ENCODE measurements at regions not wholly inside any gene's neighbourhood (a gene's known extent, or its start where the extent isn't known, plus 50 kb on each side); places are given as distances from the start of the nearest gene placed in this dataset.

DNA sequence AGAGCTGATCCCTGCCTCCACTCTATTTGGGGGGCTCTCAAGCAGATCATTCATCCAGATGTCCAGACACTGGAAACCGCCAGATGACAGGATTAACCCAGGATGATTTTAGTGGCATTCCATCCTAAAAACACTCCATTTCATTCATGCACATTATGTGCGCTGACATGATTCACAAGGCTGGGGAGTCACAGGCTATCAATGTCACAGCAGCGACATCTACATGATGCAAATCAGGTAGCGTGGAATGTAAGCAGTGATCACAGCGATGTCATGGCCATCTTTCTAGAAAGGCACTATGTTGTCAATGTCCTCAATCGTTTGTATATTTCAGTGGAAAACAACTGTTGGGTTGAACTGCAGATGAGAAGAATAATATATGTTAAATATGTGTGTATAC, 331.5 kb upstream of the MSX2 start:
- peaks cover 0 to 22% of the 10 kb centered on the region in 2 donors for H3K27me3 ChIP-seq
- no peaks in the 10 kb centered on the region for H3K4me1 ChIP-seq
- H3K27ac ChIP-seq: no peak overlapping the region
- no peak for TF ChIP-seq POLR2A (IDR thresholded peaks at IDR 0.05)
- TF ChIP-seq CTCF (IDR thresholded peaks at IDR 0.05): no peak
- TF ChIP-seq POLR2AphosphoS5 (IDR thresholded peaks at IDR 0.05): no peak
- H3K36me3 ChIP-seq: no peaks in the 10 kb centered on the region
- no peak overlapping the region for H3K4me3 ChIP-seq
- intact Hi-C loops (cut with DNase I; ENCODE audit: low total_unique reads): no loop called here
- no peak for DNase-seq (ENCODE audit: low spot score in 2 of 2)
- no peaks in the 10 kb centered on the region for H3K9me3 ChIP-seq

GRCh38 chr5:174396541-174396940, 327.8 kb upstream of the MSX2 start:
- DNase-seq (ENCODE audit: low spot score in 2 of 2): no peak
- Histone ChIP-seq H3K4me3 (no peak overlapping the region), H3K27ac (no peak overlapping the region), H3K27me3 (peaks cover 0 to 16% of the 10 kb centered on the region in 2 donors), H3K4me1 (no peaks in the 10 kb centered on the region), H3K9me3 (no peaks in the 10 kb centered on the region), H3K36me3 (no peaks in the 10 kb centered on the region)
- intact Hi-C loops (cut with DNase I; ENCODE audit: low total_unique reads): loop anchor here (5.0 kb wide), 1 partner anchor 244 kb away; no protein-coding TSS in a partner anchor
- no peak for TF ChIP-seq POLR2A (IDR thresholded peaks at IDR 0.05)
- no peak for TF ChIP-seq CTCF (IDR thresholded peaks at IDR 0.05)
- no peak for TF ChIP-seq POLR2AphosphoS5 (IDR thresholded peaks at IDR 0.05)

- no peak for TF ChIP-seq CTCF (IDR thresholded peaks at IDR 0.05)
- TF ChIP-seq POLR2AphosphoS5 (IDR thresholded peaks at IDR 0.05): no peak
- TF ChIP-seq POLR2A (IDR thresholded peaks at IDR 0.05): no peak
- intact Hi-C loops (cut with DNase I; ENCODE audit: low total_unique reads): loop anchor here (5.0 kb wide), 1 partner anchor 245 kb away; no protein-coding TSS in a partner anchor
Measured at GRCh38 chr5:174397206-174397605, 327.2 kb upstream of the MSX2 start.

GRCh38 chr5:174398171-174398570, 326.2 kb upstream of the MSX2 start:
- Histone ChIP-seq H3K27ac (no peak overlapping the region), H3K36me3 (no peaks in the 10 kb centered on the region), H3K4me1 (no peaks in the 10 kb centered on the region), H3K9me3 (no peaks in the 10 kb centered on the region), H3K27me3 (peaks cover 0 to 9% of the 10 kb centered on the region in 2 donors), H3K4me3 (no peak overlapping the region)
- no peak for TF ChIP-seq POLR2AphosphoS5 (IDR thresholded peaks at IDR 0.05)
- no peak for TF ChIP-seq CTCF (IDR thresholded peaks at IDR 0.05)
- TF ChIP-seq POLR2A (IDR thresholded peaks at IDR 0.05): no peak
- intact Hi-C loops (cut with DNase I; ENCODE audit: low total_unique reads): loop anchor here (5.0 kb wide), 1 partner anchor 246 kb away; no protein-coding TSS in a partner anchor
- DNase-seq (ENCODE audit: low spot score in 2 of 2): no peak

More at GRCh38 chr5:174397206-174397605, 327.2 kb upstream of the MSX2 start:
- no peak overlapping the region for H3K27ac ChIP-seq
- DNase-seq (ENCODE audit: low spot score in 2 of 2): no peak
- no peak overlapping the region for H3K4me3 ChIP-seq
- H3K9me3 ChIP-seq: no peaks in the 10 kb centered on the region
- no peaks in the 10 kb centered on the region for H3K4me1 ChIP-seq
- peaks cover 0 to 16% of the 10 kb centered on the region in 2 donors for H3K27me3 ChIP-seq
- H3K36me3 ChIP-seq: no peaks in the 10 kb centered on the region

DNA sequence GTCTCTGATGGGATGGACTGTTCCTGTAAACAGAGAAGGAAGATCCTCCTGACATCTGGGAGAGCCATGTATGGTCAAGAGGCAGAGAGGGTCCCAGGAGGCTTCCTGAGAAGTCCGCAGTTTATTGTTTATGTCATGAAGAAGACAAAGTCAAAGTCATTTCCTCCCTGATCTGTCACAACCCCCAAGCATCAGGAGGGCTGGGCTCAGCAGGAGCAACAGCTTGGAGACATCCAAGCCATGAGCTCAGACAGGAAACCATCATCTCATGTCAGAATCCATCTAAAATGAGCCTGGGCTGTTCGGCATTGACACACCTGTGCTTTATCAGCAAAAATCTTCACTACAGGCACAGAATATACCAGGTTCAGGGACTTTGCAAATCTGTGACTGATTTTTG, 325.0 kb upstream of the MSX2 start:
- TF ChIP-seq CTCF (IDR thresholded peaks at IDR 0.05): no peak
- no peak for TF ChIP-seq POLR2AphosphoS5 (IDR thresholded peaks at IDR 0.05)
- TF ChIP-seq POLR2A (IDR thresholded peaks at IDR 0.05): no peak
- intact Hi-C loops (cut with DNase I; ENCODE audit: low total_unique reads): loop anchor here (5.0 kb wide), 1 partner anchor 247 kb away; no protein-coding TSS in a partner anchor
- H3K27me3 ChIP-seq: peaks cover 0 to under 1% of the 10 kb centered on the region in 2 donors
- H3K4me3 ChIP-seq: no peak overlapping the region
- no peaks in the 10 kb centered on the region for H3K9me3 ChIP-seq
- H3K4me1 ChIP-seq: no peaks in the 10 kb centered on the region
- H3K27ac ChIP-seq: no peak overlapping the region
- DNase-seq (ENCODE audit: low spot score in 2 of 2): no peak
- H3K36me3 ChIP-seq: no peaks in the 10 kb centered on the region
